A673 (cell line): ENCODE measurements at regions not wholly inside any gene's neighbourhood (a gene's known extent, or its start where the extent isn't known, plus 50 kb on each side); places are given as distances from the start of the nearest gene placed in this dataset.

ENCODE experiments used
- CTCF ChIP-seq: fragments of 300-800, 200-600 bp; sonication (generic); conservative IDR thresholded peaks from 2 replicates; pipeline ENCODE4 v1.5.1; 2017; ENCODE audit warnings: low read depth, mild to moderate bottlenecking, antibody characterized with exemption, low read length, moderate library complexity, mixed read lengths
- EZH2 ChIP-seq: fragments of 200-600 bp; sonication (generic); IDR thresholded peaks from 2 replicates; pipeline ENCODE4 v1.6.1; 2017; ENCODE audit warnings: borderline replicate concordance, low read depth, mild to moderate bottlenecking, mixed read lengths, antibody characterized with exemption, low read length; ENCODE audit not compliant: poor library complexity, severe bottlenecking

DNA sequence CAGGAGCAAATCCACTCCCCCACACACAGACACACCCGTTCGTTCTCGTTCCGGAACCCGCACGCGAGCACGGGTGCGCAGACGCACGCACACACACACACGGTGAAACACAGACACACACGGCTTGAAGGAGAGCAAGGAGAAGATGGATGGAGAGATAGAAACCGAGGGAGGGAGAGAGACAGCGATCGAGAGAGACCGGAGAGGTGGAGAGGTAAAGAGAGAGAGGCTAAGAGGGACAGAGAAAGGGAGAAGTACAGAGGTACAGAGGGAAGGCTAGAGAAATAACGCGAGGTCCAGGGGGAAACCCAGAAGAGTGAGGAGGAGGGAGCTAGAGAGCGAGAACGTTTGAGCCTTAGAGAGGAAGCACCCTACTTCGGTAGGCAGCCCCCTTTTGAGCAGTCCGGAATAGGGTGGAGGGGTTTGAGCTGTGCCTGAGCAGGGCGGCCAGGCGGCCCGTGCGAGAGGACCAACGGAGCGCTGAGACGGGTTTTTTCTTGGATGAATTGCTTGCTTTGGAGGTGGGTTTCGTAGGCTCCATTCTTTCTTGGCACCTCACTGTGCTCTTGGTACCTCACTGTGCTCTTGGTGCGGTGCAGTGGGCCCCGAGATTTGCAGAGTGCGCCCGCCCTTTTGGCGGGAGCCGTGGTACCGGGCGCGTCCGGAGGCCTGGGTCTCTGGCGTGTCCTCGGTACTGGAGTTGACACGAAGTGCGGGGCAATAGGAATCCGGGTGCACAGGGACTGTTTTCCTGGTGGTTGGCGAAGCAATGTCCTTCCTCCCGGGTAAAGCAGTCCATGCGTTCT is 88.4 kb upstream of the RHOU start:
- TF ChIP-seq CTCF = no peak
- no peak for TF ChIP-seq EZH2
